Heart left ventricle (tissue), 13 donors: ENCODE measurements at regions not wholly inside any gene's neighbourhood (a gene's known extent, or its start where the extent isn't known, plus 50 kb on each side); places are given as distances from the start of the nearest gene placed in this dataset.

ENCODE experiments used
- CTCF ChIP-seq, 12 donors: fragments of 200-600 bp; sonication (generic) in 4 of 12; IDR thresholded peaks; one replicate each; pipeline versions ENCODE4 v1.5.0 to v1.8.0; 2018 to 2022; ENCODE audit warnings: antibody characterized with exemption in 12 of 12, mild to moderate bottlenecking in 5 of 12
- POLR2A ChIP-seq, 2 donors: fragments of 450-650 bp; IDR thresholded peaks; one replicate each; pipeline ENCODE4 v1.6.1; 2017; ENCODE audit warnings: antibody characterized with exemption in 2 of 2, mild to moderate bottlenecking in 2 of 2, moderate library complexity in 2 of 2
- donor health status: ischemic (EF 13 %, LVEDD 7.1; RV severe dilation, severe dysfunction).
- donor health status: DM: no; HTN: yes; CAD: no.
- donor health status: DM: no; HTN: no; CAD: no.
- donor health status: ischemic (EF 25% LVEDD 6.9; RV normal size, moderate dysfunction).
- donor health status: ischemic (EF 25% LVEDD 5.7; RV mildly dilated, moderate dysfunction).
- donor health status: ischemic (EF 35%, LVEDD 5.7; RV mildly dilated, moderate dysfunction).
- donor health status: nonischemic (EF 11% LVEDD 7.7; RV severe dilation, severe dysfunction).
- donor health status: DM: yes; HTN: yes; CAD: no.
- donor health status: PGD.
- donor health status: ischemic (EF 29% LVEDD 5.4; RV normal size, mild dysfunction).
- donor health status: nonischemic (EF 23%, LVEDD 6.1; RV moderate dilation, normal function).

- TF ChIP-seq CTCF (IDR thresholded peaks at IDR 0.05) (no peak), POLR2A (IDR thresholded peaks at IDR 0.05) (no peak)
These were observed 455.4 kb upstream of the FAR2 start for GRCh38 chr12:28693565-28694219.
